WTC11 (cell line): ENCODE measurements at regions not wholly inside any gene's neighbourhood (a gene's known extent, or its start where the extent isn't known, plus 50 kb on each side); places are given as distances from the start of the nearest gene placed in this dataset.

Source experiments
- ATAC-seq: fragments of 200-7000 bp; cut with Tn5 transposase; 2 replicates; pipeline ENCODE4 v1.10.0; 2021; ENCODE audit warnings: mild to moderate bottlenecking, moderate library complexity
- CTCF ChIA-PET: fragments of 300-600 bp; sonication (Branson Sonifier 250); formaldehyde crosslinking; loops from one replicate; lab custom pipeline; 2021; ENCODE audit warnings: antibody characterized with exemption; lab: Charles Lee
- POLR2A ChIA-PET: fragments of 350-600 bp; sonication (Branson Sonifier 250); formaldehyde crosslinking; loops from one replicate; lab custom pipeline; 2021; ENCODE audit warnings: antibody characterized with exemption; lab: Charles Lee
- DNase-seq: peaks from one replicate; pipeline ENCODE4 v3.0.0; 2021; ENCODE audit warnings: low spot score
- H3K27ac Mint-ChIP-seq: 2 replicates; pipeline ENCODE4 v1.8.0; 2021; ENCODE audit warnings: mixed read lengths
- H3K27me3 Mint-ChIP-seq: 2 replicates; pipeline ENCODE4 v1.8.0; 2021; ENCODE audit warnings: low read depth, mild to moderate bottlenecking, moderate library complexity, mixed read lengths
- H3K36me3 Mint-ChIP-seq: 2 replicates; pipeline ENCODE4 v1.8.0; 2021; ENCODE audit warnings: mixed read lengths
- H3K4me1 Mint-ChIP-seq: 2 replicates; pipeline ENCODE4 v1.8.0; 2022; ENCODE audit warnings: mixed read lengths
- H3K4me3 Mint-ChIP-seq: 2 replicates; pipeline ENCODE4 v1.8.0; 2021; ENCODE audit warnings: mild to moderate bottlenecking, moderate library complexity, mixed read lengths
- H3K9me3 Mint-ChIP-seq: 2 replicates; pipeline ENCODE4 v1.8.0; 2021; ENCODE audit warnings: mixed read lengths
- CBFB ChIP-seq: sonication (generic); formaldehyde crosslinking; IDR thresholded peaks from 2 replicates; pipeline ENCODE4 v1.8.1; 2022; ENCODE audit warnings: mild to moderate bottlenecking, low read depth, missing genetic modification reagents
- GABPB1 ChIP-seq: sonication (generic); formaldehyde crosslinking; IDR thresholded peaks from 2 replicates; pipeline ENCODE4 v1.8.1; 2023; ENCODE audit warnings: mild to moderate bottlenecking, missing genetic modification reagents
- JAZF1 ChIP-seq: fragments of 250-450 bp; sonication (Bioruptor Pico); IDR thresholded peaks from 2 replicates; pipeline ENCODE4 v1.9.0; 2021; ENCODE audit warnings: moderate library complexity, mild to moderate bottlenecking, inconsistent platforms
- MYBL2 ChIP-seq: sonication (generic); formaldehyde crosslinking; IDR thresholded peaks from 2 replicates; pipeline ENCODE4 v1.8.1; 2023; ENCODE audit warnings: mild to moderate bottlenecking, moderate library complexity, missing genetic modification reagents
- NFYB ChIP-seq: sonication (generic); formaldehyde crosslinking; conservative IDR thresholded peaks from 2 replicates; pipeline ENCODE4 v1.8.0; 2022; ENCODE audit warnings: low read depth, missing genetic modification reagents
- NR2C2 ChIP-seq: sonication (generic); formaldehyde crosslinking; IDR thresholded peaks from 2 replicates; pipeline ENCODE4 v1.8.0; 2022; ENCODE audit warnings: mild to moderate bottlenecking, missing genetic modification reagents
- NR3C1 ChIP-seq: sonication (generic); formaldehyde crosslinking; conservative IDR thresholded peaks from 2 replicates; pipeline ENCODE4 v1.8.1; 2023; ENCODE audit warnings: low read depth, mild to moderate bottlenecking, missing genetic modification reagents
- SMAD4 ChIP-seq: sonication (generic); formaldehyde crosslinking; IDR thresholded peaks from 2 replicates; pipeline ENCODE4 v1.8.0; 2022; ENCODE audit warnings: mild to moderate bottlenecking, missing genetic modification reagents
- ZBTB21 ChIP-seq: sonication (generic); formaldehyde crosslinking; IDR thresholded peaks from 2 replicates; pipeline ENCODE4 v1.8.1; 2023; ENCODE audit warnings: mild to moderate bottlenecking, missing genetic modification reagents, borderline replicate concordance
- ZNF138 ChIP-seq: sonication (generic); formaldehyde crosslinking; conservative IDR thresholded peaks from 2 replicates; pipeline ENCODE4 v1.8.1; 2022; ENCODE audit warnings: mild to moderate bottlenecking, moderate library complexity, missing genetic modification reagents
- ZNF263 ChIP-seq: sonication (generic); formaldehyde crosslinking; IDR thresholded peaks from 2 replicates; pipeline ENCODE4 v1.8.1; 2022; ENCODE audit warnings: low read depth, mild to moderate bottlenecking, moderate library complexity, missing genetic modification reagents
- ZNF396 ChIP-seq: fragments of 250-450 bp; sonication (Bioruptor Pico); IDR thresholded peaks from 2 replicates; pipeline ENCODE4 v1.8.0; 2021; ENCODE audit warnings: mild to moderate bottlenecking, moderate library complexity, borderline replicate concordance
- TF ChIP-seq, protein P1 (sequence below): fragments of 250-450 bp; sonication (Bioruptor Pico); IDR thresholded peaks from 2 replicates; pipeline ENCODE4 v1.9.0; 2021; ENCODE audit warnings: moderate library complexity, mild to moderate bottlenecking, inconsistent platforms, borderline replicate concordance
- TF ChIP-seq, protein P2 (sequence below): fragments of 250-450 bp; sonication (Bioruptor Pico); IDR thresholded peaks from 2 replicates; pipeline ENCODE4 v1.9.0; 2021; ENCODE audit warnings: mild to moderate bottlenecking
- TF ChIP-seq, protein P3 (sequence below): fragments of 250-450 bp; sonication (Bioruptor Pico); IDR thresholded peaks from 2 replicates; pipeline ENCODE4 v1.9.0; 2021; ENCODE audit warnings: mild to moderate bottlenecking, borderline replicate concordance
- TF ChIP-seq, protein P4 (sequence below): sonication (generic); formaldehyde crosslinking; IDR thresholded peaks from 2 replicates; pipeline ENCODE4 v1.8.0; 2022; ENCODE audit warnings: mild to moderate bottlenecking, missing genetic modification reagents
- TF ChIP-seq, protein P5 (sequence below): sonication (generic); formaldehyde crosslinking; IDR thresholded peaks from 2 replicates; pipeline ENCODE4 v1.8.0; 2023; ENCODE audit warnings: mild to moderate bottlenecking, missing genetic modification reagents
- TF ChIP-seq, protein P6 (sequence below): sonication (generic); formaldehyde crosslinking; IDR thresholded peaks from 2 replicates; pipeline ENCODE4 v1.8.1; 2023; ENCODE audit warnings: mild to moderate bottlenecking, missing genetic modification reagents, moderate library complexity
- TF ChIP-seq, protein P7 (sequence below): sonication (generic); formaldehyde crosslinking; IDR thresholded peaks from 2 replicates; pipeline ENCODE4 v1.8.0; 2023; ENCODE audit warnings: missing genetic modification reagents

DNA sequence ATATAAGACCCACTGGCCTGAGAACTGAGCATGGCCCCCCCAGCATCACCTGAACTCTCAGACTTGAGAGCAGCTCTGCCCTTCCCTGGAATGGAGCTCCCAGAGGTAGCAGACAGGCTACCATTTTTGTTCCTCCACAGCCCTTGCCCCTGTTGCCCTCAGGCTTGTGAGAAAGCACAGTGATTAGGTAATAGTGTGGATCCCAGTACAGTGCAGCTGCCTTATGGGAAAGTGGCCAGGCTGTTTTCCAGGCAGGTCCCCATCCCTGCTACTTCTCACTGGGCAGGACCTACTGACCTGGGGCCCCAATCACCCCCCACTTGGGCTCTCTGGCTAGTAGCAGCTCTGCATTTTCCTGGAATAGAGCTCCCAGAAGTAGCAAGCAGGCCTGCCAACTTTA lies 834.0 kb downstream of the DACH1 start:
- Mint-ChIP-seq H3K9me3 (peaks cover 24% of the 10 kb centered on the region), H3K27me3 (peaks cover 100% of the 10 kb centered on the region), H3K4me1 (peaks cover 13% of the 10 kb centered on the region), H3K27ac (no peak overlapping the region), H3K4me3 (no peak overlapping the region), H3K36me3 (peaks cover 23% of the 10 kb centered on the region)
- POLR2A ChIA-PET: no interaction called here
- TF ChIP-seq, protein P1, sequence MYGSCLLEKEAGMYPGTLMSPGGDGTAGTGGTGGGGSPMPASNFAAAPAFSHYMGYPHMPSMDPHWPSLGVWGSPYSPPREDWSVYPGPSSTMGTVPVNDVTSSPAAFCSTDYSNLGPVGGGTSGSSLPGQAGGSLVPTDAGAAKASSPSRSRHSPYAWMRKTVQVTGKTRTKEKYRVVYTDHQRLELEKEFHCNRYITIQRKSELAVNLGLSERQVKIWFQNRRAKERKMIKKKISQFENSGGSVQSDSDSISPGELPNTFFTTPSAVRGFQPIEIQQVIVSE (CRISPR knock-in tag): no peak
- TF ChIP-seq ZNF263 (CRISPR knock-in tag) (no peak), GABPB1 (CRISPR knock-in tag) (no peak), NR2C2 (CRISPR knock-in tag) (no peak), MYBL2 (CRISPR knock-in tag) (no peak), NFYB (CRISPR knock-in tag) (no peak), SMAD4 (CRISPR knock-in tag) (no peak), ZNF396 (CRISPR knock-in tag) (no peak), ZNF138 (CRISPR knock-in tag) (no peak), CBFB (CRISPR knock-in tag) (no peak), ZBTB21 (CRISPR knock-in tag) (no peak), JAZF1 (CRISPR knock-in tag) (no peak), NR3C1 (CRISPR knock-in tag) (no peak)
- TF ChIP-seq, protein P2, sequence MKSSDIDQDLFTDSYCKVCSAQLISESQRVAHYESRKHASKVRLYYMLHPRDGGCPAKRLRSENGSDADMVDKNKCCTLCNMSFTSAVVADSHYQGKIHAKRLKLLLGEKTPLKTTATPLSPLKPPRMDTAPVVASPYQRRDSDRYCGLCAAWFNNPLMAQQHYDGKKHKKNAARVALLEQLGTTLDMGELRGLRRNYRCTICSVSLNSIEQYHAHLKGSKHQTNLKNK (CRISPR knock-in tag): no peak
- TF ChIP-seq, protein P3, sequence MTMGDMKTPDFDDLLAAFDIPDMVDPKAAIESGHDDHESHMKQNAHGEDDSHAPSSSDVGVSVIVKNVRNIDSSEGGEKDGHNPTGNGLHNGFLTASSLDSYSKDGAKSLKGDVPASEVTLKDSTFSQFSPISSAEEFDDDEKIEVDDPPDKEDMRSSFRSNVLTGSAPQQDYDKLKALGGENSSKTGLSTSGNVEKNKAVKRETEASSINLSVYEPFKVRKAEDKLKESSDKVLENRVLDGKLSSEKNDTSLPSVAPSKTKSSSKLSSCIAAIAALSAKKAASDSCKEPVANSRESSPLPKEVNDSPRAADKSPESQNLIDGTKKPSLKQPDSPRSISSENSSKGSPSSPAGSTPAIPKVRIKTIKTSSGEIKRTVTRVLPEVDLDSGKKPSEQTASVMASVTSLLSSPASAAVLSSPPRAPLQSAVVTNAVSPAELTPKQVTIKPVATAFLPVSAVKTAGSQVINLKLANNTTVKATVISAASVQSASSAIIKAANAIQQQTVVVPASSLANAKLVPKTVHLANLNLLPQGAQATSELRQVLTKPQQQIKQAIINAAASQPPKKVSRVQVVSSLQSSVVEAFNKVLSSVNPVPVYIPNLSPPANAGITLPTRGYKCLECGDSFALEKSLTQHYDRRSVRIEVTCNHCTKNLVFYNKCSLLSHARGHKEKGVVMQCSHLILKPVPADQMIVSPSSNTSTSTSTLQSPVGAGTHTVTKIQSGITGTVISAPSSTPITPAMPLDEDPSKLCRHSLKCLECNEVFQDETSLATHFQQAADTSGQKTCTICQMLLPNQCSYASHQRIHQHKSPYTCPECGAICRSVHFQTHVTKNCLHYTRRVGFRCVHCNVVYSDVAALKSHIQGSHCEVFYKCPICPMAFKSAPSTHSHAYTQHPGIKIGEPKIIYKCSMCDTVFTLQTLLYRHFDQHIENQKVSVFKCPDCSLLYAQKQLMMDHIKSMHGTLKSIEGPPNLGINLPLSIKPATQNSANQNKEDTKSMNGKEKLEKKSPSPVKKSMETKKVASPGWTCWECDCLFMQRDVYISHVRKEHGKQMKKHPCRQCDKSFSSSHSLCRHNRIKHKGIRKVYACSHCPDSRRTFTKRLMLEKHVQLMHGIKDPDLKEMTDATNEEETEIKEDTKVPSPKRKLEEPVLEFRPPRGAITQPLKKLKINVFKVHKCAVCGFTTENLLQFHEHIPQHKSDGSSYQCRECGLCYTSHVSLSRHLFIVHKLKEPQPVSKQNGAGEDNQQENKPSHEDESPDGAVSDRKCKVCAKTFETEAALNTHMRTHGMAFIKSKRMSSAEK (CRISPR knock-in tag): no peak
- TF ChIP-seq, protein P4, sequence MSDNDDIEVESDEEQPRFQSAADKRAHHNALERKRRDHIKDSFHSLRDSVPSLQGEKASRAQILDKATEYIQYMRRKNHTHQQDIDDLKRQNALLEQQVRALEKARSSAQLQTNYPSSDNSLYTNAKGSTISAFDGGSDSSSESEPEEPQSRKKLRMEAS (CRISPR knock-in tag): no peak
- TF ChIP-seq, protein P5, sequence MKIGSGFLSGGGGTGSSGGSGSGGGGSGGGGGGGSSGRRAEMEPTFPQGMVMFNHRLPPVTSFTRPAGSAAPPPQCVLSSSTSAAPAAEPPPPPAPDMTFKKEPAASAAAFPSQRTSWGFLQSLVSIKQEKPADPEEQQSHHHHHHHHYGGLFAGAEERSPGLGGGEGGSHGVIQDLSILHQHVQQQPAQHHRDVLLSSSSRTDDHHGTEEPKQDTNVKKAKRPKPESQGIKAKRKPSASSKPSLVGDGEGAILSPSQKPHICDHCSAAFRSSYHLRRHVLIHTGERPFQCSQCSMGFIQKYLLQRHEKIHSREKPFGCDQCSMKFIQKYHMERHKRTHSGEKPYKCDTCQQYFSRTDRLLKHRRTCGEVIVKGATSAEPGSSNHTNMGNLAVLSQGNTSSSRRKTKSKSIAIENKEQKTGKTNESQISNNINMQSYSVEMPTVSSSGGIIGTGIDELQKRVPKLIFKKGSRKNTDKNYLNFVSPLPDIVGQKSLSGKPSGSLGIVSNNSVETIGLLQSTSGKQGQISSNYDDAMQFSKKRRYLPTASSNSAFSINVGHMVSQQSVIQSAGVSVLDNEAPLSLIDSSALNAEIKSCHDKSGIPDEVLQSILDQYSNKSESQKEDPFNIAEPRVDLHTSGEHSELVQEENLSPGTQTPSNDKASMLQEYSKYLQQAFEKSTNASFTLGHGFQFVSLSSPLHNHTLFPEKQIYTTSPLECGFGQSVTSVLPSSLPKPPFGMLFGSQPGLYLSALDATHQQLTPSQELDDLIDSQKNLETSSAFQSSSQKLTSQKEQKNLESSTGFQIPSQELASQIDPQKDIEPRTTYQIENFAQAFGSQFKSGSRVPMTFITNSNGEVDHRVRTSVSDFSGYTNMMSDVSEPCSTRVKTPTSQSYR (CRISPR knock-in tag): no peak
- TF ChIP-seq, protein P6, sequence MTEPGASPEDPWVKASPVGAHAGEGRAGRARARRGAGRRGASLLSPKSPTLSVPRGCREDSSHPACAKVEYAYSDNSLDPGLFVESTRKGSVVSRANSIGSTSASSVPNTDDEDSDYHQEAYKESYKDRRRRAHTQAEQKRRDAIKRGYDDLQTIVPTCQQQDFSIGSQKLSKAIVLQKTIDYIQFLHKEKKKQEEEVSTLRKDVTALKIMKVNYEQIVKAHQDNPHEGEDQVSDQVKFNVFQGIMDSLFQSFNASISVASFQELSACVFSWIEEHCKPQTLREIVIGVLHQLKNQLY (CRISPR knock-in tag): no peak
- TF ChIP-seq, protein P7, sequence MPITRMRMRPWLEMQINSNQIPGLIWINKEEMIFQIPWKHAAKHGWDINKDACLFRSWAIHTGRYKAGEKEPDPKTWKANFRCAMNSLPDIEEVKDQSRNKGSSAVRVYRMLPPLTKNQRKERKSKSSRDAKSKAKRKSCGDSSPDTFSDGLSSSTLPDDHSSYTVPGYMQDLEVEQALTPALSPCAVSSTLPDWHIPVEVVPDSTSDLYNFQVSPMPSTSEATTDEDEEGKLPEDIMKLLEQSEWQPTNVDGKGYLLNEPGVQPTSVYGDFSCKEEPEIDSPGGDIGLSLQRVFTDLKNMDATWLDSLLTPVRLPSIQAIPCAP (CRISPR knock-in tag): no peak
- CTCF ChIA-PET: no interaction called here
- ATAC-seq (no peak), DNase-seq (no peak)
